ENCODE measurements at regions not wholly inside any gene's neighbourhood (a gene's known extent, or its start where the extent isn't known, plus 50 kb on each side); places are given as distances from the start of the nearest gene placed in this dataset.
"Not testable (repeated sequence)": the region's sequence is repeated elsewhere in the genome, so short reads cannot be mapped to it uniquely, and the experiment has no call there.

DNA sequence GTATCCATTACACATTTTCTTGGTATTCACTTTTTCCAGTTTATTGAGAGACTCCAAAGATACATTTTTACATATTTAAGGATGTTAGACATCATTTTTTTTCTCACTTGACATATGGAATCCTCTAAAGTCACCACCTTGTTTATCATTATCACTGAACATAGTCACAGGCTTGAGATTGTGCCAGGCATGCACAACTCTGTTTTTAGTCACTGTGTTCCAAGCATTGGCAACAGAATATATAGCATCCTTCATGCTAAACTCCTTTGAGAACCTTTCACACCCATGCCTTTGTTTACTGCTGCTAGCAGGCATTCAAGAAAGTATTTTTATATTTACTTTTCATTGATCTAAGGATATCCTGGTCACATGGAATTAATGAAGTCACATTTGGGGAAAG, 668.6 kb upstream of the ARRDC3 start:
- TF ChIP-seq CTCF (conservative IDR thresholded peaks at IDR 0.05; ENCODE audit: low read depth, low read length) = no peak
- no peak overlapping the region for H3K4me3 ChIP-seq (ENCODE audit: low read depth, low read length)
- no peak for DNase-seq (ENCODE audit: low read depth)

GRCh38 chr5:92050970-92051369, 667.9 kb upstream of the ARRDC3 start:
- no peak for TF ChIP-seq CTCF (conservative IDR thresholded peaks at IDR 0.05; ENCODE audit: low read depth, low read length)
- H3K4me3 ChIP-seq (ENCODE audit: low read depth, low read length) = no peak overlapping the region
- no peak for DNase-seq (ENCODE audit: low read depth)

DNA sequence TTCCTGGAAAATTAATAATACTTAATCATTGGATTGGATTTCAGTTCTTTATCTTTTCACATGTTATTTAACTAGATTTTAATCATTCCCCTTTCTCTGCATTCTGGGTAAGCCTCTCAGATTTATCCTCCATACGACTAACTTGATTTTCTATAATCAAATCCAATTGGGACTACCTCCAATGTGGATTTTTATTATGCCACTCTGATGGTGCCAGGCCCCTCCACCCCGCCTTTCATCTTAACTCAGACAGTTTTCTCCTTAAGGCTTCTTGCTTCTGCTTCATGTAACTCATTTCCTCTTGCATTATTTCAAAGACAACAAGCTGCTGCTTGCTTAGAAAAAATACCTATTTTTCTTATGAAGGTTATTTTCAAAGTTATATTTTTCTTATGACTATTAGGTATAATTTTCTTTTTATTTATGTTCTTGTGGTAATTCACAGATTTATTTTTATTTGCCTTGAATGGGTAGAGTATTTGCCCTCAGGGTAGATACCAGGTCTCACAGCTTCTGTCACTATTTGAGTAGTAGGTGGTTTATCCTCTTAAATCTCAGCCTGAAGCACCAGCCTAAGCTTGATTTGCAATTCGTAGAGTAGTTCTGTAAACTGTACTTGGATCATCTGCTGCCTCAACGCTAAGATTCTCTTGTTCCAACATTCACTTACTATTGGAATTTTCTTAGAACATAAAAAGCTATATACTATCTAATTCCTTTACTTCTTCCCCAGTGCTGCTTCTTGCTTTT, 659.0 kb upstream of the ARRDC3 start:
- no peak overlapping the region for H3K4me3 ChIP-seq (ENCODE audit: low read depth, low read length)
- TF ChIP-seq CTCF (conservative IDR thresholded peaks at IDR 0.05; ENCODE audit: low read depth, low read length) = no peak
- DNase-seq (ENCODE audit: low read depth) = no peak

GRCh38 chr5:92041206-92041605, 658.1 kb upstream of the ARRDC3 start:
- DNase-seq (ENCODE audit: low read depth) = no peak
- TF ChIP-seq CTCF (conservative IDR thresholded peaks at IDR 0.05; ENCODE audit: low read depth, low read length) = no peak
- H3K4me3 ChIP-seq (ENCODE audit: low read depth, low read length) = no peak overlapping the region

DNA sequence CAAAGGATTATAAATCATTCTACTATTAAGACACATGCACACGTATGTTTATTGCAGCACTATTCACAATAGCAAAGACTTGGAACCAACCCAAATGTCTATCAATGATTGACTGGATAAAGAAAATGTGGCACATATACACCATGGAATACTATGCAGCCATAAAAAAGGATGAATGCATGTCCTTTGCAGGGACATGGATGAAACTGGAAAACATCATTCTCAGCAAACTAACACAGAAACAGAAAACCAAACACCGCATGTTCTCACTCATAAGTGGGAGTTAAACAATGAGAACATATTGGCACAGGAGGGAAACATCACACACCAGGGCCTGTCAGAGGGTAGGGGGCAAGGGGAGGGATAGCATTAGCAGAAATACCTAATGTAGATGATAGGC, 646.7 kb upstream of the ARRDC3 start:
- not testable (repeated sequence) for DNase-seq (ENCODE audit: low read depth); H3K4me3 ChIP-seq (ENCODE audit: low read depth, low read length)

DNA sequence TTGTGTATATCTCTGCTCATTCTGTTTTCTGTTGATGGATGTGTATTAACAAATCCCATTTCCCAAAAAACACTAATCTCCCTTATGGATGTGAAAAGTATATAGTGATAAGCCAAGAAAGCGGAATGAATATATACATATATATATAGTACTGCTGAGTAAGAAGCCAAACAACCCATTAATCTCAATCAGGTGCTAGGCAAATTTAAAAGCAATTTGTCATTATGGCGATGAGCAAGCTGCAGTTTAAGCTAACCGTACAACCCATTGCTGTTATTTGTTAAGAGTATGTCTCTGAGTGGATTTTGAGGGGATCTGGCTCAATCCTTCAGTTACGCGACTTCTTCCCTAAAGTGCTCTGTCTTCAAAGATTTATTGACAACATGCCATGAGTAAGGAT, 640.4 kb upstream of the ARRDC3 start:
- H3K4me3 ChIP-seq (ENCODE audit: low read depth, low read length) = no peak overlapping the region
- no peak for DNase-seq (ENCODE audit: low read depth)
- TF ChIP-seq CTCF (conservative IDR thresholded peaks at IDR 0.05; ENCODE audit: low read depth, low read length) = no peak

DNA sequence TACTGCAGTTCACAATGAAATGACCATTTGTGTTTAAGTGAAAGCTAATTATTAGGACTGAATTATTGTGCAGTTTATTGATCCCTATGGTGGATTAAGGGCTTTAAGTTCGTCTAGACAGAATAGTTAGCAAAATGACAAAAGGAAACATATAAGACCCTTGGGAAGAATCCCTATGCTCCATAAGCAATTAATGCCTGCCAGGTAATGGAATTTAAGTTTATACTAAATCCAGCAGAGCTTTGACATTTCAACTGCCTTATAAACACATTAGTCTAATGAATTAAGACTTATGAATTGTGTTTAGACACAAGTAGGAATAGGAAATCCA, 640.0 kb upstream of the ARRDC3 start:
- no peak for DNase-seq (ENCODE audit: low read depth)
- no peak overlapping the region for H3K4me3 ChIP-seq (ENCODE audit: low read depth, low read length)
- TF ChIP-seq CTCF (conservative IDR thresholded peaks at IDR 0.05; ENCODE audit: low read depth, low read length) = no peak

Data from epithelial cell of proximal tubule (primary cell).